ENCODE measurements at regions not wholly inside any gene's neighbourhood (a gene's known extent, or its start where the extent isn't known, plus 50 kb on each side); places are given as distances from the start of the nearest gene placed in this dataset.

DNA sequence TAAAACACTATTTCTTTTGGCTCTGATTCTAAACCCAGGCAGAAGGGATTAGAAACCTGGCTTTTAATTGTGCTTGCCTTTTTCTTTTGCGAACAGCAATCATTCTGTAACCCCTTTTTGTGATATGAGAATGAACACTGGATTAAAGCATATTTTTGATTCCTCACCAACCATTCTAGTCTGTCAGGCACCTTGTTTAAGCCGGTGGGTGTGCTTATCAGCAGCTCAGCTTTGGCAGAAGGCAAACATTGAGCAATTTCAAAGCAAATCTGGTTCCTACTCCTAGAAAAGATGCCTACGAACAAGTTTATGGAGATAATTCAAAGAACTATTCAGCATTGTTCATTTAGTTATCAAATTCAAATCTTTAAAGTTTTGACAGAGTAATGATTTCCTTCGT is 265.1 kb upstream of the FAM241A start:
- Mint-ChIP-seq H3K27me3 (ENCODE audit: insufficient read depth, unreplicated experiment) (peaks cover 4% of the 10 kb centered on the region), H3K36me3 (ENCODE audit: insufficient read depth, unreplicated experiment) (no peaks in the 10 kb centered on the region), H3K27ac (ENCODE audit: unreplicated experiment) (no peak overlapping the region), H3K9me3 (ENCODE audit: unreplicated experiment) (no peaks in the 10 kb centered on the region), H3K4me3 (ENCODE audit: unreplicated experiment) (no peak overlapping the region), H3K4me1 (ENCODE audit: low read depth, unreplicated experiment) (no peaks in the 10 kb centered on the region)
- no peaks in the 10 kb centered on the region for H3K9me3 ChIP-seq
- no peaks in the 10 kb centered on the region for H3K36me3 ChIP-seq (ENCODE audit: control insufficient read depth, insufficient read depth, low read length)
- ChIA-PET POLR2A (no interaction called here), CTCF (no interaction called here)
- TF ChIP-seq, protein P1, sequence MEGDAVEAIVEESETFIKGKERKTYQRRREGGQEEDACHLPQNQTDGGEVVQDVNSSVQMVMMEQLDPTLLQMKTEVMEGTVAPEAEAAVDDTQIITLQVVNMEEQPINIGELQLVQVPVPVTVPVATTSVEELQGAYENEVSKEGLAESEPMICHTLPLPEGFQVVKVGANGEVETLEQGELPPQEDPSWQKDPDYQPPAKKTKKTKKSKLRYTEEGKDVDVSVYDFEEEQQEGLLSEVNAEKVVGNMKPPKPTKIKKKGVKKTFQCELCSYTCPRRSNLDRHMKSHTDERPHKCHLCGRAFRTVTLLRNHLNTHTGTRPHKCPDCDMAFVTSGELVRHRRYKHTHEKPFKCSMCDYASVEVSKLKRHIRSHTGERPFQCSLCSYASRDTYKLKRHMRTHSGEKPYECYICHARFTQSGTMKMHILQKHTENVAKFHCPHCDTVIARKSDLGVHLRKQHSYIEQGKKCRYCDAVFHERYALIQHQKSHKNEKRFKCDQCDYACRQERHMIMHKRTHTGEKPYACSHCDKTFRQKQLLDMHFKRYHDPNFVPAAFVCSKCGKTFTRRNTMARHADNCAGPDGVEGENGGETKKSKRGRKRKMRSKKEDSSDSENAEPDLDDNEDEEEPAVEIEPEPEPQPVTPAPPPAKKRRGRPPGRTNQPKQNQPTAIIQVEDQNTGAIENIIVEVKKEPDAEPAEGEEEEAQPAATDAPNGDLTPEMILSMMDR (IDR thresholded peaks at IDR 0.05; ENCODE audit: insufficient read depth in 1 of 2, low read depth in 1 of 2, low read length in 1 of 2, severe bottlenecking in 1 of 2, unreplicated experiment in 1 of 2), result no peak
- intact Hi-C loops (cut with micrococcal nuclease; ENCODE audit: unreplicated experiment), result no loop called here
- no TSS peak for BruUV-seq (replicated peaks)
- H3K27me3 ChIP-seq (replicated peaks; ENCODE audit: control insufficient read depth, insufficient read depth, low read length), result no peaks in the 10 kb centered on the region
- no peaks in the 10 kb centered on the region for H3K4me1 ChIP-seq
- DNase-seq, result no peak
- no peak overlapping the region for H3K4me3 ChIP-seq (ENCODE audit: low read depth, low read length)

DNA sequence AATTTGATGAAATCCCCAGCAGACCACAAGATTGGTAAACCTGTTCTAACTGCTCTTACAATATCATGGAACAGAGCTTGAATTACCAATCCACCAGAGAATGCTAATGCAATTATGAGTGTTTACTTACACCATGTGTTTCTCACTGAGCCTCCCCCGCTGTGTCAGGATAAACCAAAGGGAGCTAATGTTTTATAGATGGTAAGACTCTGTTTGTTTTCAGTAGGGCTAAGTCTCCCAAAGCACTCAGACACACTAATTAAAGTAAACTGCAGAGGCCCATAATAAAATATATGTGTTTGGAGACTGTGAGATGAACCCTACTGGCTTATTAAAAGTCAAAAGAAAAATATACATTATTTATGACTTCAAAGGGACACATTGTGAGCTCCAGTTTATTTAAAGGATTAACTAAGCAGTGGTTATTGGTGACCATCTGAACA is 261.7 kb upstream of the FAM241A start:
- no peaks in the 10 kb centered on the region for H3K4me1 Mint-ChIP-seq (ENCODE audit: low read depth, unreplicated experiment)
- no peaks in the 10 kb centered on the region for H3K36me3 Mint-ChIP-seq (ENCODE audit: insufficient read depth, unreplicated experiment)
- H3K4me1 ChIP-seq, result no peaks in the 10 kb centered on the region
- intact Hi-C loops (cut with micrococcal nuclease; ENCODE audit: unreplicated experiment), result no loop called here
- H3K27me3 Mint-ChIP-seq (ENCODE audit: insufficient read depth, unreplicated experiment), result no peaks in the 10 kb centered on the region
- TF ChIP-seq, protein P1 (IDR thresholded peaks at IDR 0.05; ENCODE audit: insufficient read depth in 1 of 2, low read depth in 1 of 2, low read length in 1 of 2, severe bottlenecking in 1 of 2, unreplicated experiment in 1 of 2), result no peak
- H3K27ac Mint-ChIP-seq (ENCODE audit: unreplicated experiment), result no peak overlapping the region
- POLR2A ChIA-PET, result no interaction called here
- H3K27me3 ChIP-seq (replicated peaks; ENCODE audit: control insufficient read depth, insufficient read depth, low read length), result no peaks in the 10 kb centered on the region
- BruUV-seq (replicated peaks), result no TSS peak
- no peak for DNase-seq
- H3K9me3 ChIP-seq, result no peaks in the 10 kb centered on the region
- H3K36me3 ChIP-seq (ENCODE audit: control insufficient read depth, insufficient read depth, low read length), result no peaks in the 10 kb centered on the region
- no peaks in the 10 kb centered on the region for H3K9me3 Mint-ChIP-seq (ENCODE audit: unreplicated experiment)
- H3K4me3 Mint-ChIP-seq (ENCODE audit: unreplicated experiment), result no peak overlapping the region
- CTCF ChIA-PET, result no interaction called here
- H3K4me3 ChIP-seq (ENCODE audit: low read depth, low read length), result no peak overlapping the region

DNA sequence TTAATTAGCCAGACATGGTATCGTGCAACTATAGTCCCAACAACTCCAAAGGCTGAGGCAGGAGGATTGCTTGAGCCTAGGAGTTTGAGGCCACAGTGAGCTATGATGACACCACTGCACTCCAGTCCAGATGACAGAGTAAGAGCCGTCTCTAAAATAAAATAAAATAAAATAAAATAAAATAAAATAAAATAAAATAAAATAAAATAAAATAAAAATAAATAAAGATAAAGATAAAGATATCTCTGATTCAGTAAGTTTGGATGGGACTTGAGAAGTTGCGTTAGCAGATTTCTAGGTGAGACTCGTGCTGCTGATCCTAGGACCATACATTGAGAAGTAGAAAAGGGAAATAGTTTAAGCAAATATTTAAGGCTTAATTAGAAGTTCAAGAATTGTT is 254.8 kb upstream of the FAM241A start:
- H3K4me3 ChIP-seq (ENCODE audit: low read depth, low read length), result no peak overlapping the region
- H3K9me3 ChIP-seq, result no peaks in the 10 kb centered on the region
- Mint-ChIP-seq H3K27ac (ENCODE audit: unreplicated experiment) (no peak overlapping the region), H3K27me3 (ENCODE audit: insufficient read depth, unreplicated experiment) (no peaks in the 10 kb centered on the region), H3K4me1 (ENCODE audit: low read depth, unreplicated experiment) (no peaks in the 10 kb centered on the region), H3K4me3 (ENCODE audit: unreplicated experiment) (no peak overlapping the region), H3K36me3 (ENCODE audit: insufficient read depth, unreplicated experiment) (no peaks in the 10 kb centered on the region), H3K9me3 (ENCODE audit: unreplicated experiment) (no peaks in the 10 kb centered on the region)
- intact Hi-C loops (cut with micrococcal nuclease; ENCODE audit: unreplicated experiment), result loop anchor here (10.0 kb wide), 1 partner anchor 556 kb away; no protein-coding TSS in a partner anchor
- H3K4me1 ChIP-seq, result no peaks in the 10 kb centered on the region
- H3K27me3 ChIP-seq (replicated peaks; ENCODE audit: control insufficient read depth, insufficient read depth, low read length), result no peaks in the 10 kb centered on the region
- ChIA-PET CTCF (no interaction called here), POLR2A (no interaction called here)
- no peaks in the 10 kb centered on the region for H3K36me3 ChIP-seq (ENCODE audit: control insufficient read depth, insufficient read depth, low read length)
- no peak for DNase-seq
- TF ChIP-seq, protein P1 (IDR thresholded peaks at IDR 0.05; ENCODE audit: insufficient read depth in 1 of 2, low read depth in 1 of 2, low read length in 1 of 2, severe bottlenecking in 1 of 2, unreplicated experiment in 1 of 2), result no peak
- BruUV-seq (replicated peaks), result no TSS peak
